Natural killer cell (primary cell): ENCODE measurements at regions not wholly inside any gene's neighbourhood (a gene's known extent, or its start where the extent isn't known, plus 50 kb on each side); places are given as distances from the start of the nearest gene placed in this dataset.

Experiments used
- ATAC-seq, 3 donors: fragments of 150-1000 bp in 2 of 3; fragments of 200-7000 bp in 1 of 3; cut with Tn5 transposase; 1 replicate in 1 of 3; 2 replicates in 2 of 3; pipeline ENCODE4 v1.10.0; 2021; ENCODE audit warnings: mild to moderate bottlenecking in 2 of 3, moderate library complexity in 2 of 3
- DNase-seq, 2 donors: peaks; one replicate each; pipeline versions ENCODE4 v3.0.0 to v3.0.0-alpha.2; 2013 to 2021; ENCODE audit warnings: mixed read lengths in 1 of 2
- H3K27ac ChIP-seq: one replicate; pipeline ENCODE4 v1.5.1; 2013; ENCODE audit warnings: mild to moderate bottlenecking, low read length
- H3K27me3 ChIP-seq: one replicate; pipeline ENCODE4 v1.6.1; 2013; ENCODE audit warnings: low read length; ENCODE audit not compliant: control insufficient read depth, insufficient read depth
- H3K36me3 ChIP-seq: one replicate; pipeline ENCODE4 v1.6.1; 2013; ENCODE audit warnings: low read length; ENCODE audit not compliant: control insufficient read depth, insufficient read depth
- H3K4me1 ChIP-seq: one replicate; pipeline ENCODE4 v1.6.1; 2013; ENCODE audit warnings: low read length; ENCODE audit not compliant: control insufficient read depth, insufficient read depth
- H3K4me3 ChIP-seq: one replicate; pipeline ENCODE4 v1.5.1; 2013; ENCODE audit warnings: low read length
- H3K9me3 ChIP-seq: one replicate; pipeline ENCODE4 v1.6.1; 2013; ENCODE audit warnings: low read length; ENCODE audit not compliant: control insufficient read depth, insufficient read depth
- H3K27ac Mint-ChIP-seq, 2 donors: one replicate each; pipeline ENCODE4 v1.8.0; 2022; ENCODE audit warnings: mild to moderate bottlenecking in 2 of 2, mixed read lengths in 2 of 2, moderate library complexity in 1 of 2
- H3K27me3 Mint-ChIP-seq, 2 donors: one replicate each; pipeline ENCODE4 v1.8.0; 2022; ENCODE audit warnings: low read depth in 2 of 2, mixed read lengths in 2 of 2
- H3K36me3 Mint-ChIP-seq: one replicate; pipeline ENCODE4 v1.8.0; 2022; ENCODE audit warnings: mixed read lengths
- H3K4me1 Mint-ChIP-seq, 2 donors: one replicate each; pipeline ENCODE4 v1.8.0; 2022; ENCODE audit warnings: mixed read lengths in 2 of 2
- H3K4me3 Mint-ChIP-seq: one replicate; pipeline ENCODE4 v1.8.0; 2022; ENCODE audit warnings: mild to moderate bottlenecking, moderate library complexity, mixed read lengths
- H3K9me3 Mint-ChIP-seq, 2 donors: one replicate each; pipeline ENCODE4 v1.8.0; 2022; ENCODE audit warnings: mixed read lengths in 2 of 2
- WGBS: methylation state at CpG from one replicate; pipeline ENCODE4 v1.1.7; 2013; ENCODE audit warnings: missing lambda C conversion rate; ENCODE audit not compliant: insufficient coverage; 5-methylcytosine and 5-hydroxymethylcytosine counted together
- intact Hi-C: fragments of 100-400 bp; cut with micrococcal nuclease; formaldehyde crosslinking; loops from one replicate; pipeline ENCODE4 v1.14.2; 2022
- TF ChIP-seq, protein P1 (sequence below): fragments of 200-600 bp; IDR thresholded peaks from one replicate; pipeline ENCODE4 v1.8.0; 2022; ENCODE audit warnings: antibody characterized with exemption

DNA sequence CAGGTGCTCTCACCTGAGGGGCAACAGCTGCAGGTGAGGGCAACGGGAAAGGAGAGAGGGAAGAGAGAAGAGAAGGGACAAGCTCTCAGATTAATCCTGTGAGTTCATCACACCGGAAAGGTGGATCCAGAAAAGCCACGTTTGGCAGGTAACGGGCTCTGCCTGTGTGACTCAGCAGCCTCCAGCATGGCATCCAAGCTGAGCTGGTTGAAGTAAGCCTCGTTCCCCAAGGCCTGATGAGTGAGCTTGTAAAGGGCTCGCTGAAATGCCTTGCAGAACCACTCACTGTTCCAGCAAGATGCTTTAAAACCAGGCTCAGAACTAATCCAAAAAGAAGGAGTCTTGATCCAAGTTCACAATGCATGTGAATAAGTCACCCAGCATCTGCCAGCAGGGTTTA, 206.9 kb upstream of the TMEM45B start:
- H3K9me3 ChIP-seq = no peaks in the 10 kb centered on the region
- no peak overlapping the region for H3K27ac Mint-ChIP-seq
- no peaks in the 10 kb centered on the region for H3K4me1 Mint-ChIP-seq
- H3K27ac ChIP-seq = no peak overlapping the region
- no peak for ATAC-seq
- WGBS = 76% methylated on average over 6 of the region's 6 CpGs
- H3K27me3 Mint-ChIP-seq = peaks cover 0 to 9% of the 10 kb centered on the region in 2 donors
- no peaks in the 10 kb centered on the region for H3K9me3 Mint-ChIP-seq
- intact Hi-C loops = no loop called here
- H3K4me3 ChIP-seq = no peak overlapping the region
- no peaks in the 10 kb centered on the region for H3K36me3 ChIP-seq
- H3K4me1 ChIP-seq = no peaks in the 10 kb centered on the region
- H3K27me3 ChIP-seq = no peaks in the 10 kb centered on the region
- no peak for DNase-seq
- no peaks in the 10 kb centered on the region for H3K36me3 Mint-ChIP-seq
- TF ChIP-seq, protein P1, sequence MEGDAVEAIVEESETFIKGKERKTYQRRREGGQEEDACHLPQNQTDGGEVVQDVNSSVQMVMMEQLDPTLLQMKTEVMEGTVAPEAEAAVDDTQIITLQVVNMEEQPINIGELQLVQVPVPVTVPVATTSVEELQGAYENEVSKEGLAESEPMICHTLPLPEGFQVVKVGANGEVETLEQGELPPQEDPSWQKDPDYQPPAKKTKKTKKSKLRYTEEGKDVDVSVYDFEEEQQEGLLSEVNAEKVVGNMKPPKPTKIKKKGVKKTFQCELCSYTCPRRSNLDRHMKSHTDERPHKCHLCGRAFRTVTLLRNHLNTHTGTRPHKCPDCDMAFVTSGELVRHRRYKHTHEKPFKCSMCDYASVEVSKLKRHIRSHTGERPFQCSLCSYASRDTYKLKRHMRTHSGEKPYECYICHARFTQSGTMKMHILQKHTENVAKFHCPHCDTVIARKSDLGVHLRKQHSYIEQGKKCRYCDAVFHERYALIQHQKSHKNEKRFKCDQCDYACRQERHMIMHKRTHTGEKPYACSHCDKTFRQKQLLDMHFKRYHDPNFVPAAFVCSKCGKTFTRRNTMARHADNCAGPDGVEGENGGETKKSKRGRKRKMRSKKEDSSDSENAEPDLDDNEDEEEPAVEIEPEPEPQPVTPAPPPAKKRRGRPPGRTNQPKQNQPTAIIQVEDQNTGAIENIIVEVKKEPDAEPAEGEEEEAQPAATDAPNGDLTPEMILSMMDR = no peak
- no peak overlapping the region for H3K4me3 Mint-ChIP-seq

DNA sequence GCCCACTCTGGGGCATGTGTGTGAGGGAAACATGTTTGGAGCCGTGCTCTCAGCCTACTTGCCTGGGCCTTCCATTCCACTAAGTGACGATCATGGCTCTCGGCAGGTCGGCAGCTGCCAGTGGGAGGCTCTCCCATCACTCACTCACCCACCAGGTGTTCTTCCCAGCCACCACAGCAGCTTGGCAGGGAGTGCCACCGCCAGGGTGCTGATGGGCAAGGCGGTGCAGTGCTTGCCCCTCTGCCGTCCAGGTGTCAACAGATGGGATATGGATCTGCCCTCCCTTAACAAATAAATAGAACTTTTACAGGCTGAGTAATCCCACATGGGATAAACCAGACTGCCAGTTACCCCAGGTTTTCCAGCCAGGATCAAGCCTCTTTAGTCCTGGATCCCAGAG, 205.5 kb upstream of the TMEM45B start:
- H3K36me3 Mint-ChIP-seq = no peaks in the 10 kb centered on the region
- no peak for DNase-seq
- Histone ChIP-seq H3K36me3 (no peaks in the 10 kb centered on the region), H3K27me3 (no peaks in the 10 kb centered on the region), H3K4me1 (no peaks in the 10 kb centered on the region), H3K9me3 (no peaks in the 10 kb centered on the region), H3K27ac (no peak overlapping the region), H3K4me3 (no peak overlapping the region)
- peaks cover 0 to 3% of the 10 kb centered on the region in 2 donors for H3K27me3 Mint-ChIP-seq
- intact Hi-C loops = no loop called here
- TF ChIP-seq, protein P1 = no peak
- no peaks in the 10 kb centered on the region for H3K4me1 Mint-ChIP-seq
- no peak overlapping the region for H3K4me3 Mint-ChIP-seq
- 85% methylated on average over 7 of the region's 7 CpGs for WGBS
- H3K27ac Mint-ChIP-seq = no peak overlapping the region
- no peak for ATAC-seq
- H3K9me3 Mint-ChIP-seq = no peaks in the 10 kb centered on the region

DNA sequence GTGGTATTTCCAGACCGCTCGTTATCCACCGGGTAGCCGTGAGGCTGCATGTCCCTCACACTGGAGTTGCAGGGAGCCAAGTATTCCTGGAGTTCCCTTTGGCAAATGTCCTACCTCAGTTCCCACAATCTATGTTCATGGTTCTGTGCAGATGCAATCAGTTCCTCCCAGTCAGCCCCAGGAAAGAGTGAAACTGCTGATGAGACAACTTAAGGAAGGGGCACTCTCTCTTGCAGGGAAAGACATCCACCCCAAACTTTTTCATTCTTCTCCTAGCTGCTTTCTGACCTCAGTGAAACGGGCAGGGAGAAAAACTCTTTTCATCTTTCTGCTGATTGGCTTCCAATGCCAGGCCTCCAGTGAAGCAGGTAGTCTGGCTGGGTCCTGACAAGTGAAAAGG, 205.1 kb upstream of the TMEM45B start:
- H3K27ac ChIP-seq = no peak overlapping the region
- intact Hi-C loops = no loop called here
- no peaks in the 10 kb centered on the region for H3K36me3 Mint-ChIP-seq
- H3K27me3 ChIP-seq = no peaks in the 10 kb centered on the region
- H3K4me3 Mint-ChIP-seq = no peak overlapping the region
- H3K4me1 Mint-ChIP-seq = no peaks in the 10 kb centered on the region
- no peaks in the 10 kb centered on the region for H3K36me3 ChIP-seq
- H3K27me3 Mint-ChIP-seq = no peaks in the 10 kb centered on the region
- no peaks in the 10 kb centered on the region for H3K4me1 ChIP-seq
- TF ChIP-seq, protein P1 = no peak
- H3K4me3 ChIP-seq = no peak overlapping the region
- no peaks in the 10 kb centered on the region for H3K9me3 Mint-ChIP-seq
- DNase-seq = no peak
- ATAC-seq = no peak
- H3K27ac Mint-ChIP-seq = no peak overlapping the region
- no peaks in the 10 kb centered on the region for H3K9me3 ChIP-seq
- WGBS = 88% methylated on average over 5 of the region's 5 CpGs

DNA sequence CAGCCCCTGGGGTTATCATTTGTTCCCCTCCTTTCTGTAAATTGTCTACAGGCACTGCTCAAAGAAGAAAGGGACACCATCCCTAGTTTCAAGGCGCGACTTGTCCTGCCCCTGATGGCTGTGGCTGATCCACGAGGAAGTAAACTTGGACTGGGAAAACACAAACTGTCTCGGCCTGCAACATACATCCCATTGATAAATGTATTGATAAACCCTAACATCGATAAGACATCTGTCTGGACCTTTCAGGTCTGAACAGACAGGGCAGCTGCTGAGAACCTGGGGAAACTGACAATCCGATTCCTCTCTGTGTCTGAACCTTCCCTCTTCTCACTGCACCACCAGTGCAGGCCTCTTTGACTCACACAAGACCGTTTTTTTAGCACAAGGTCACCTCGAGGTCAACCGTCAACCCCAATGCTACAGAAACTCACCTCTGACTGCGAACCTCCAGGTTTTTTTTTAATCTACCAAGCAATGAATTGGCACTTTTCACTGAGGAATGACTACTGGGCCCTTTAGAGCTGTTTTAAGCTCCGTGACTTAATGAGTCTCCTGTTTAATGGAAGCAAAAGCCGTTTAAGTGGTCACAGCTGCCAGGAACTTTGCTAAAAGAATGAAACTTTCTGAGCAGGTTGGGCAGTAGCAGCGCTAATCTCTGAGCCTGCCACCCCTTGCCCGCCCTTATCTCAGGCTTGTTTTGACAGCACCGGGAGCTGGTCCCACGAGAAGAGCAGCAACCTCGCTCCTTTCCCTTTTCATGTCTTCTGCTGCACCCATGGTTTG, 203.8 kb upstream of the TMEM45B start:
- no peaks in the 10 kb centered on the region for H3K36me3 Mint-ChIP-seq
- Histone ChIP-seq H3K36me3 (no peaks in the 10 kb centered on the region), H3K4me1 (no peaks in the 10 kb centered on the region), H3K27ac (no peak overlapping the region), H3K27me3 (no peaks in the 10 kb centered on the region), H3K4me3 (no peak overlapping the region), H3K9me3 (no peaks in the 10 kb centered on the region)
- no peak for DNase-seq
- no peak overlapping the region for H3K4me3 Mint-ChIP-seq
- no peak for ATAC-seq
- no peaks in the 10 kb centered on the region for H3K4me1 Mint-ChIP-seq
- peaks cover 0 to 3% of the 10 kb centered on the region in 2 donors for H3K27me3 Mint-ChIP-seq
- no peaks in the 10 kb centered on the region for H3K9me3 Mint-ChIP-seq
- TF ChIP-seq, protein P1 = no peak
- 63% methylated on average over 17 of the region's 17 CpGs for WGBS
- intact Hi-C loops = no loop called here
- H3K27ac Mint-ChIP-seq = no peak overlapping the region
